Panc1 (cell line): ENCODE measurements at regions not wholly inside any gene's neighbourhood (a gene's known extent, or its start where the extent isn't known, plus 50 kb on each side); places are given as distances from the start of the nearest gene placed in this dataset.

Experiments used
- ATAC-seq: fragments of 200-7000 bp; cut with Tn5 transposase; 2 replicates; pipeline ENCODE4 v1.9.1; 2020; ENCODE audit warnings: mild to moderate bottlenecking, moderate library complexity
- BruUV-seq: library from RNA; stranded (reverse); fragments of 400-500 nt; replicated peaks from 2 replicates; lab custom pipeline; 2021; lab: Mats Ljungman, UMichigan
- CTCF ChIA-PET: fragments of 300-600 bp; sonication (Branson Sonifier 250); formaldehyde crosslinking; loops from one replicate; lab custom pipeline; 2022; ENCODE audit warnings: antibody characterized with exemption; lab: Charles Lee
- POLR2A ChIA-PET: fragments of 300-600 bp; sonication (Branson Sonifier 250); formaldehyde crosslinking; loops from one replicate; lab custom pipeline; 2022; ENCODE audit warnings: antibody characterized with exemption; lab: Charles Lee
- DNase-seq: peaks from one replicate; pipeline ENCODE4 v3.0.0-alpha.2; 2010; ENCODE audit warnings: low read depth, low spot score
- H3K27ac ChIP-seq: 2 replicates; pipeline ENCODE4 v1.5.1; 2011; ENCODE audit warnings: mild to moderate bottlenecking, low read length, inconsistent platforms
- H3K27me3 ChIP-seq: fragments of 200-500 bp; sonication (Bioruptor generic); 2 replicates; pipeline ENCODE4 v1.6.0; 2014; ENCODE audit warnings: low read length, inconsistent platforms; ENCODE audit not compliant: control insufficient read depth, insufficient read depth
- H3K36me3 ChIP-seq: fragments of 200-500 bp; sonication (Bioruptor generic); 2 replicates; pipeline ENCODE4 v1.5.1; 2014; ENCODE audit warnings: inconsistent platforms, mild to moderate bottlenecking, low read length, moderate library complexity; ENCODE audit not compliant: control insufficient read depth, insufficient read depth
- H3K4me1 ChIP-seq: 2 replicates; pipeline ENCODE4 v1.5.1; 2011; ENCODE audit warnings: inconsistent platforms, mild to moderate bottlenecking, low read length, moderate library complexity; ENCODE audit not compliant: control insufficient read depth, insufficient read depth
- H3K4me3 ChIP-seq, 2 experiments: 2 replicates each; pipeline ENCODE4 v1.5.1; 2011 to 2012; ENCODE audit warnings: low read depth in 2 of 2, low read length in 2 of 2, mild to moderate bottlenecking in 2 of 2, inconsistent platforms in 1 of 2, moderate library complexity in 1 of 2
- H3K9me3 ChIP-seq: fragments of 200-500 bp; sonication (Bioruptor generic); 2 replicates; pipeline ENCODE4 v1.5.1; 2014; ENCODE audit warnings: low read depth, mild to moderate bottlenecking, inconsistent platforms, low read length, moderate library complexity; ENCODE audit not compliant: control insufficient read depth, insufficient read depth
- CTCF ChIP-seq: fragments of 450-650 bp; IDR thresholded peaks from 2 replicates; pipeline ENCODE4 v1.5.1; 2017; ENCODE audit warnings: mild to moderate bottlenecking
- POLR2AphosphoS5 ChIP-seq: IDR thresholded peaks from 2 replicates; pipeline ENCODE4 v1.6.1; 2012; ENCODE audit warnings: mild to moderate bottlenecking, low read depth, low read length, moderate library complexity
- REST ChIP-seq, 2 experiments: IDR thresholded peaks; 2 replicates each; pipeline ENCODE4 v1.6.1; 2011 to 2012; ENCODE audit warnings: low read depth in 2 of 2, control low read depth in 1 of 2, low read length in 1 of 2, mild to moderate bottlenecking in 1 of 2, moderate library complexity in 1 of 2; ENCODE audit not compliant: insufficient read depth in 1 of 2
- SIN3A ChIP-seq: IDR thresholded peaks from 2 replicates; pipeline ENCODE4 v1.6.1; 2012; ENCODE audit warnings: low read depth, mild to moderate bottlenecking, low read length, moderate library complexity, borderline replicate concordance; ENCODE audit not compliant: insufficient read depth
- TCF7L2 ChIP-seq: IDR thresholded peaks from 2 replicates; pipeline ENCODE4 v1.6.1; 2011; ENCODE audit warnings: mild to moderate bottlenecking, low read depth, low read length, inconsistent platforms
- in situ Hi-C: cut with HindIII; loops from 2 replicates; pipeline ENCODE4 v1.10.0; 2016; ENCODE audit warnings: low sequenced_read_pairs, low pct_unique_long_range_greater_than_20kb
- intact Hi-C: fragments of 100-400 bp; cut with micrococcal nuclease; formaldehyde crosslinking; loops from one replicate; pipeline ENCODE4 v1.10.0; 2022; ENCODE audit not compliant: unreplicated experiment

- H3K4me3 ChIP-seq, result no peak overlapping the region
- no peaks in the 10 kb centered on the region for H3K27me3 ChIP-seq
- no peaks in the 10 kb centered on the region for H3K36me3 ChIP-seq
- intact Hi-C loops (no loop called here), in situ Hi-C loops (no loop called here)
- DNase-seq (no peak), ATAC-seq (no peak)
- no TSS peak for BruUV-seq
- ChIA-PET POLR2A (no interaction called here), CTCF (no interaction called here)
- H3K27ac ChIP-seq, result no peak overlapping the region
- TF ChIP-seq CTCF, result no peak
- no peak for TF ChIP-seq REST (IDR thresholded peaks at IDR 0.05; ENCODE audit: insufficient read depth in 1 of 2, low read depth in 2 of 2, low read length in 1 of 2)
- no peak for TF ChIP-seq POLR2AphosphoS5
- TF ChIP-seq TCF7L2, result no peak
- no peak for TF ChIP-seq SIN3A
- no peaks in the 10 kb centered on the region for H3K9me3 ChIP-seq
- no peaks in the 10 kb centered on the region for H3K4me1 ChIP-seq
Observed at GRCh38 chr22:27224485-27225374, 567.3 kb downstream of the MIAT start.

- Histone ChIP-seq H3K9me3 (no peaks in the 10 kb centered on the region), H3K4me3 (no peak overlapping the region), H3K36me3 (no peaks in the 10 kb centered on the region), H3K4me1 (no peaks in the 10 kb centered on the region), H3K27me3 (no peaks in the 10 kb centered on the region), H3K27ac (no peak overlapping the region)
- POLR2A ChIA-PET, result no interaction called here
- no peak for DNase-seq
- intact Hi-C loops, result no loop called here
- in situ Hi-C loops, result no loop called here
- ATAC-seq, result no peak
- no TSS peak for BruUV-seq
- CTCF ChIA-PET, result no interaction called here
- TF ChIP-seq TCF7L2 (no peak), REST (IDR thresholded peaks at IDR 0.05; ENCODE audit: insufficient read depth in 1 of 2, low read depth in 2 of 2, low read length in 1 of 2) (no peak), SIN3A (no peak)
Observed at GRCh38 chr22:27226666-27227065, 569.3 kb downstream of the MIAT start.
